Duodenal mucosa (tissue), 2 donors: ENCODE measurements at regions not wholly inside any gene's neighbourhood (a gene's known extent, or its start where the extent isn't known, plus 50 kb on each side); places are given as distances from the start of the nearest gene placed in this dataset.
"Not testable (repeated sequence)": the region's sequence is repeated elsewhere in the genome, so short reads cannot be mapped to it uniquely, and the experiment has no call there.

ENCODE experiments used
- H3K27ac ChIP-seq: one replicate; pipeline ENCODE4 v1.7.0; 2013; ENCODE audit warnings: low read depth, low read length
- H3K27me3 ChIP-seq, 2 donors: one replicate each; pipeline ENCODE4 v1.7.0; 2013; ENCODE audit warnings: low read length in 2 of 2, control low read depth in 1 of 2; ENCODE audit not compliant: insufficient read depth in 2 of 2, control insufficient read depth in 1 of 2
- H3K36me3 ChIP-seq, 2 donors: one replicate each; pipeline ENCODE4 v1.7.0; 2013; ENCODE audit warnings: low read length in 2 of 2, control low read depth in 1 of 2; ENCODE audit not compliant: insufficient read depth in 2 of 2, control insufficient read depth in 1 of 2
- H3K4me1 ChIP-seq, 2 donors: one replicate each; pipeline ENCODE4 v1.7.0; 2013; ENCODE audit warnings: low read length in 2 of 2, control low read depth in 1 of 2; ENCODE audit not compliant: insufficient read depth in 2 of 2, control insufficient read depth in 1 of 2
- H3K4me3 ChIP-seq, 2 donors: one replicate each; pipeline ENCODE4 v1.7.0; 2013; ENCODE audit warnings: low read length in 2 of 2, low read depth in 1 of 2
- H3K9ac ChIP-seq, 2 donors: one replicate each; pipeline ENCODE4 v1.7.0; 2013; ENCODE audit warnings: low read length in 2 of 2, low read depth in 1 of 2
- H3K9me3 ChIP-seq, 2 donors: one replicate each; pipeline ENCODE4 v1.7.0; 2013; ENCODE audit warnings: low read length in 2 of 2, control low read depth in 1 of 2; ENCODE audit not compliant: control insufficient read depth in 1 of 2

GRCh38 chr21:34219334-34220060, 144.3 kb upstream of the KCNE2 start:
- H3K9ac ChIP-seq, result no peak overlapping the region

GRCh38 chr21:34220556-34221195, 143.1 kb upstream of the KCNE2 start:
- Histone ChIP-seq H3K4me1 (no peaks in the 10 kb centered on the region), H3K4me3 (no peak overlapping the region), H3K36me3 (no peaks in the 10 kb centered on the region)

More at GRCh38 chr21:34219334-34220060, 144.3 kb upstream of the KCNE2 start:
- Histone ChIP-seq H3K27me3 (no peaks in the 10 kb centered on the region), H3K36me3 (no peaks in the 10 kb centered on the region), H3K4me1 (no peaks in the 10 kb centered on the region), H3K4me3 (no peak overlapping the region), H3K27ac (no peak overlapping the region), H3K9me3 (no peaks in the 10 kb centered on the region)

GRCh38 chr21:34221331-34222030, 142.3 kb upstream of the KCNE2 start:
- Histone ChIP-seq H3K4me3 (no peak overlapping the region), H3K9me3 (no peaks in the 10 kb centered on the region), H3K27me3 (no peaks in the 10 kb centered on the region), H3K27ac (no peak overlapping the region), H3K36me3 (no peaks in the 10 kb centered on the region), H3K4me1 (no peaks in the 10 kb centered on the region), H3K9ac (no peak overlapping the region)

More at GRCh38 chr21:34220556-34221195, 143.1 kb upstream of the KCNE2 start:
- H3K9ac ChIP-seq, result no peak overlapping the region
- H3K27ac ChIP-seq, result no peak overlapping the region
- H3K9me3 ChIP-seq, result no peaks in the 10 kb centered on the region
- no peaks in the 10 kb centered on the region for H3K27me3 ChIP-seq

- no peak overlapping the region for H3K9ac ChIP-seq
- no peaks in the 10 kb centered on the region for H3K4me1 ChIP-seq
- H3K27me3 ChIP-seq, result no peaks in the 10 kb centered on the region
- no peak overlapping the region for H3K4me3 ChIP-seq
- no peaks in the 10 kb centered on the region for H3K9me3 ChIP-seq
- H3K27ac ChIP-seq, result no peak overlapping the region
- H3K36me3 ChIP-seq, result no peaks in the 10 kb centered on the region
These were observed 141.8 kb upstream of the KCNE2 start for GRCh38 chr21:34222031-34222335.

GRCh38 chr21:34223376-34223775, 140.4 kb upstream of the KCNE2 start:
- Histone ChIP-seq H3K4me1 (no peaks in the 10 kb centered on the region), H3K36me3 (no peaks in the 10 kb centered on the region), H3K4me3 (no peak overlapping the region), H3K9ac (no peak overlapping the region), H3K9me3 (no peaks in the 10 kb centered on the region), H3K27me3 (no peaks in the 10 kb centered on the region), H3K27ac (no peak overlapping the region)

GRCh38 chr21:34227386-34227852, 136.4 kb upstream of the KCNE2 start:
- Histone ChIP-seq H3K9me3 (no peaks in the 10 kb centered on the region), H3K27me3 (no peaks in the 10 kb centered on the region), H3K27ac (no peak overlapping the region), H3K36me3 (no peaks in the 10 kb centered on the region), H3K9ac (no peak overlapping the region), H3K4me3 (no peak overlapping the region), H3K4me1 (no peaks in the 10 kb centered on the region)

GRCh38 chr21:34228792-34229191, 135.0 kb upstream of the KCNE2 start:
- H3K4me1 ChIP-seq, result no peaks in the 10 kb centered on the region
- no peak overlapping the region for H3K4me3 ChIP-seq
- no peaks in the 10 kb centered on the region for H3K36me3 ChIP-seq
- no peak overlapping the region for H3K9ac ChIP-seq
- no peaks in the 10 kb centered on the region for H3K27me3 ChIP-seq
- H3K9me3 ChIP-seq, result no peaks in the 10 kb centered on the region
- no peak overlapping the region for H3K27ac ChIP-seq

GRCh38 chr21:34229353-34229752, 134.5 kb upstream of the KCNE2 start:
- no peak overlapping the region for H3K4me3 ChIP-seq
- H3K36me3 ChIP-seq, result no peaks in the 10 kb centered on the region
- no peaks in the 10 kb centered on the region for H3K27me3 ChIP-seq
- H3K27ac ChIP-seq, result no peak overlapping the region
- no peak overlapping the region for H3K9ac ChIP-seq
- H3K9me3 ChIP-seq, result no peaks in the 10 kb centered on the region
- no peaks in the 10 kb centered on the region for H3K4me1 ChIP-seq

GRCh38 chr21:34233741-34234140, 130.1 kb upstream of the KCNE2 start:
- H3K36me3 ChIP-seq, H3K27ac ChIP-seq, H3K4me3 ChIP-seq, H3K9ac ChIP-seq, H3K4me1 ChIP-seq, H3K9me3 ChIP-seq, H3K27me3 ChIP-seq: not testable (repeated sequence)

GRCh38 chr21:34235514-34235913, 128.3 kb upstream of the KCNE2 start:
- no peaks in the 10 kb centered on the region for H3K27me3 ChIP-seq
- H3K4me1 ChIP-seq, result no peaks in the 10 kb centered on the region
- H3K9ac ChIP-seq, result no peak overlapping the region
- H3K4me3 ChIP-seq, result no peak overlapping the region
- H3K9me3 ChIP-seq, result peaks cover 0 to 3% of the 10 kb centered on the region in 2 donors
- H3K27ac ChIP-seq, result no peak overlapping the region
- no peaks in the 10 kb centered on the region for H3K36me3 ChIP-seq
